Hematopoietic multipotent progenitor cell treated with erythropoietin and hydrocortisone succinate and interleukin-3 and kit ligand, for 4 days (in vitro differentiated cells): ENCODE measurements at regions not wholly inside any gene's neighbourhood (a gene's known extent, or its start where the extent isn't known, plus 50 kb on each side); places are given as distances from the start of the nearest gene placed in this dataset.
"Not testable (repeated sequence)": the region's sequence is repeated elsewhere in the genome, so short reads cannot be mapped to it uniquely, and the experiment has no call there.

ENCODE experiments used
- DNase-seq: peaks from one replicate; pipeline ENCODE4 v3.0.0-alpha.2; 2015

DNA sequence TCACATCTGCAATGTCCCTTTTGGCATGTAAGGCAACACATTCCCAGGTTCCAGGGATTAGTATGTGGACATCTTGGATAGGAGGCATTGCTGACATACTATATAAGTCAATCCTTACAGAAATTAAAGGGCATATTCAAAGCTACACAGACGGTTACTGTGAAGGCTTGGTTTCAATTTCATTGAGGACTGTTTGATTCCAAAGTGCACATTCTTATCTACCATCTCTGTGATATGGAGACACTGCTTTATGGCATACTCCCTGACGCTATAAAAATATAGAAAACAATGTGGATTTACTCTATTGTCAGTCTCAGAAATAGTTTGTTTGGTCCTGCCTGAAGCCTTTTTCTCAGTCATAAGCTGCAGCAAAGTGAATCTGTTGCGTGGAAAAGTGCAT, 1486.7 kb downstream of the FAM181B start:
- no peak for DNase-seq

DNA sequence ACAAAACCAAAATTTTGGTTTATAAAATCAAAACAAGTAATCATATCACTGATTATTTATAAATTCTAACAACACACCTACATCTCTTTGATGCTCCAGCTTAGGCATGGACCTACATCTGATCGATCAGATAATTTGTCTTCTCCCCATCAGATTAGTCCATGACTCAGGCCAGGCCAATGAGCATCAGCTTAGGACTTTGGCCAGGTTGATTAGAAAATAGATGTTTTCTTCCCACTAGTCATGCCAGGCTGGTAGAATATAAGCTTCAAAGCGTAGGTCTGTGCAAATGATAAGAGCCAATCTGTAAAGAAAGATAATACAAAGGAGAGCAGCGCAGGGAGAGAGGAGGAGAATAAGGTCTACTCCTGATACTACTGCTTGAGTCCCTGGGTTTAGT, 1487.9 kb downstream of the FAM181B start:
- DNase-seq = no peak

DNA sequence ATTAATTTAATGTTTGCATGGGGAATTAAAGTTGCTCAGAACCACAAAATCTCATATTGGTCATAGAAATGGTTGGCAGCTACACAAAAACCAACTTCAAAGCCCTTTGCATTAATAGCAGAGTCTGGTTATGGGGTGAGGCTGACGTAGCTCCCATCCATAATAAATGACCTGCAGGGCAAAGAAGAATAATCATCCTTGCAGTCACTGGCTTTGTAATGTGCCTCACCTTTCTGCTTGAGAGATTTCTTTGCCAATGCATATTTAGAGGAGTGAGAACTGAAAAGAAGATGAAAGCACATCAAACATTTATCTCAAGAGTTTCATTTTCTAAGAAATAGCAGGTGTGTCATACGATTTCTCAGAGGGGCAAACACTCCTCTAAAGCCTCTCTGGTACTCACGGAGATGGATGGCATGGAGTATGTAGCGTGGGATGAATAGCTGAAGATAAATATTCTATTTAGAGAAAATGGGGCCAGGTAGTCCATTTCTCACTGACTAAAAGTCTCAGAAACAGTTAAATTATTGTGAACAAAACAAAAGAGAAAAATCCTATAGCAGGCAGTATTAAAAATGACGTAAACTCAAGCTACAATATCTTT, 1491.9 kb downstream of the FAM181B start:
- no peak for DNase-seq

DNA sequence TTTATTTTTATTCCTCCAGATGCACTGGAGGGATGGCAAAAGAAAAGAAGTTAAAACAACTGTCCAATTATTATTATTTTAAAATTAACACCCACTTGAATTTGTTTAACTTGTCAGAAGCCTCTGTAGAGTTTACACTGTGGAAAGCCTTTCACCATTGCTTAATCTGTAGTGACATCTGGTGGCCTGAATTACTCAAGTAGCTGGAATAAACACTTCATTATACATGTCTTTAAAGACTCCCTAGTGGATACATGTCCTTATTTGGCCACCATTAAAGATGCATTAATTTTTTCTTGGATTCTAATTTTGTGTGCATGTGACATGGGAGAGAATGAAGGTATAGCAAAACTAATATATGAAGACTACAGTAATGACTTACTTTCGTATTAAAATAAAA, 1496.5 kb downstream of the FAM181B start:
- DNase-seq = peak; percentile 71

DNA sequence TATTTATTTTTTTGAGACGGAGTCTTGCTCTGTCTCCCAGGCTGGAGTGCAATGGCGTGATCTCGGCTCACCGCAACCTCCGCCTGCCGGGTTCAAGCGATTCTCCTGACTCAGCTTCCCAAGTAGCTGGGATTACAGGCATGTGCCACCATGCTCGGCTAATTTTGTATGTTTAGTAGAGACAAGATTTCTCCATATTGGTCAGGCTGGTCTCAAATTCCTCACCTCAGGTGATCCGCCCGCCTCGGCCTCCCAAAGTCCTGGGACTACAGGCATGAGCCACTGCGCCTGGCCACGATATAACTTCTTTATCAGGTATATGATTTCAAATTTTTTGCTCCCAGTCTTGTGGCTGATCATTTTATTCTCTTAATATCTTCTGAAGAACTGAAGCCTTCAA, 1506.3 kb downstream of the FAM181B start:
- DNase-seq = not testable (repeated sequence)

GRCh38 chr11:81224396-81224795, 1509.3 kb downstream of the FAM181B start:
- no peak for DNase-seq

DNA sequence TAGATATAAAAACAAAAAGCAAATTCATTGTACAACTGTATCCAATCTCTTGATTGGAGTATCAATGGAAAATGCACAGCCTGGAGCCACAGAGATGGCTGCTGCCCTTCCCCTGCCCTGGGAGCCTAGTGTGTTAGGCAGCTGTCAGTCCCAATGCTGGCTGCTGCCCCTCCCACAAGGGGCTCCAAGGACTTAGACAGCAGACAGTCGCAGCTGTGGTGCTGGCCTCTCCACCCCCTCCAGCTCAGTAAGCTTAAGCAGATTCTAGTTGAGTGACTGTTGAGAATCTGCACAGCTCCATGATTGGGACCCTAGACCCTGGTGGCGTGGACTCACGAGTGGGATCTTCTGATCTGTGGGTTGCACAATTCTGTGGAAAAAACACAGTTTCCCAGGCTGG, 1511.2 kb downstream of the FAM181B start:
- DNase-seq = no peak

GRCh38 chr11:81220146-81220895, 1513.3 kb downstream of the FAM181B start:
- DNase-seq = no peak

DNA sequence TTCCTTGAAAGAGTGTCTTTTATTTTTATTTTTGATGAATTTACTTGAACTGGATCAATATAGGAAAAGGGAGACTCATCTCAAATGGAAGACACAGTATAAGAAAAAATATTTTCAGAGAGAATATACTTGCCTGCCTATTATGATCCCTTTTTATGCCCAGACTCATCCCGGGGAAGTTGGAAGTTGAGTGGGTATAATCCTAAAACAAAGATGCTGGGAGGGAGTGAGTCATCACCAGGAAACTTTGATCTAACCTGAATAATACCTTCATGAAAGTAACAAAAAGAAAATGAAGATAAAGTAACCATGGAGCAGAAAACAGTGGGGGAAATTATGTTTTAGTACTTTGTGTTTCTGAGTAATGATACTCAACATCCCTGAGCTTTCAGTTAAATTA, 1514.0 kb downstream of the FAM181B start:
- no peak for DNase-seq

DNA sequence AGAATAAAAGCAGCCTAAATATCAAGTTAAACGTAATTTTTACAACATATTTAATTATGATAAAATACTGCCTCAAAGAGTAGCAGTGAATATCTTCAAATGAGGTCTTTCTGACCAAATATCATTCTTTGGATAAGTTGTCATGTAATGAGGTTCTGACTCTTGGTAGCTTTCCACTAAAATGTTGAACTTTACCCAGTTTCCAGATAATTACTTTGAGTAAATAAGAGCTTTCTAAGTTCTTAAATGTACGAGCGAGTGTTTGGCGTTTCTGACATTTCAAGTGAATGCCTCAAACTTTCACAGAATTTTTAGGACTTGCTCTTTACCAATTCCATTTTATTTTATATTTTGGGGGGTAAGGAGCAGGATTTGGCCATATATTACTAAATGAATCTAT, 1515.2 kb downstream of the FAM181B start:
- no peak for DNase-seq

GRCh38 chr11:81211050-81211449, 1522.6 kb downstream of the FAM181B start:
- DNase-seq = no peak

DNA sequence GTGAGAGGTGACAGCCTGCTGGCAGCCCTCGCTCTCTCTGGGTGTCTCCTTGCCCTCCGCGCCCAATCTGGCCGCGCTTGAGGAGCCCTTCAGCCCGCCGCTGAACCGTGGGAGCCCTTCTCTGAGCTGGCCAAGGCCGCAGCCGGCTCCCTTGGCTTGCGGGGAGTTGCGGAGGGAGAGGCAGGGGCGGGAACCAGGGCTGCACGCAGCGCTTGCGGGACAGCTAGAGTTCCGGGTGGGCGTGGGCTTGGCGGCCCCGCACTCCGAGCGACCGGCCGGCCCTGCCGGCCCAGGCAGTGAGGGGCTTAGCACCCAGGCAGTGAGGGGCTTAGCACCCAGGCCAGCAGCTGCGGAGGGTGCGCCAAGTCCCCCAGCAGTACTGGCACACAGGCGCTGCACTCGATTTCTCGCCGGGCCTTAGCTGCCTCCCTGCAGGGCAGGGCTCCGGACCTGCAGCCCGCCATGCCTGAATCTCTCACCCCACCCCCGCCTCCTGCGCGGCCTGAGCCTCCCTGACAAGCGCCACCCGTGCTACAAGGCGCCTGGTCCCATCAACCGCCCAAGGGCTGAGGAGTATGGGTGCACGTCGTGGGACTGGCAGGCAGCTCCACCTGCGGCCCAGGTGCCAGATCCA, 1526.1 kb downstream of the FAM181B start:
- DNase-seq = no peak

GRCh38 chr11:81203876-81204275, 1529.8 kb downstream of the FAM181B start:
- DNase-seq = no peak

DNA sequence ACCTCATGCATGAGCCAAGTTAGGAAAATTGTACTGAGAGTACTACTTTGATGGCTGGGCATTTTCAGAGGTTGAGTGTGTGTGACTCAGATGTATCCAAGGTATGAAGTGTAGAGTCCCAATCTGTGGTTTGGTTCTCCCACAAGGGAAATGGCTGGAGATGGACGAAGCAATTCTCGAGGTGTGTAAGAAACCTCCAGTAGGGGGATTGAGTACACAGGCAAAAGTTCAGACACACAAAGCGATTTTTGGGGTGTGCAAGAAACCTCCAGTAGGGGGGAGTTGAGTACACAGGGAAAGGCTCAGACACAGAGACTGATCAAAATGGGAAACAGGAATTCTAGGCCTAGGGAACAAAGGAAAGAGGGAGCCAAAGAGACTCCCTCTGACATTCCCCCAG, 1536.3 kb downstream of the FAM181B start:
- no peak for DNase-seq

- no peak for DNase-seq
Measured at GRCh38 chr11:81192516-81192915, 1541.1 kb downstream of the FAM181B start.

- DNase-seq = no peak
Measured at GRCh38 chr11:81190546-81190945, 1543.1 kb downstream of the FAM181B start.

- not testable (repeated sequence) for DNase-seq
Measured at GRCh38 chr11:81187033-81187432, 1546.6 kb downstream of the FAM181B start.

GRCh38 chr11:81174646-81175330, 1558.9 kb downstream of the FAM181B start:
- DNase-seq = no peak

- peak; percentile 2 for DNase-seq
Measured at GRCh38 chr11:81165164-81165563, 1568.5 kb downstream of the FAM181B start.

- DNase-seq = no peak
Measured at GRCh38 chr11:81159900-81160299, 1573.8 kb downstream of the FAM181B start.

- no peak for DNase-seq
Measured at GRCh38 chr11:81135570-81135969, 1598.1 kb downstream of the FAM181B start.

- no peak for DNase-seq
Measured at GRCh38 chr11:81129618-81130017, 1604.0 kb downstream of the FAM181B start.

- no peak for DNase-seq
Measured at GRCh38 chr11:81112718-81113117, 1620.9 kb downstream of the FAM181B start.

DNA sequence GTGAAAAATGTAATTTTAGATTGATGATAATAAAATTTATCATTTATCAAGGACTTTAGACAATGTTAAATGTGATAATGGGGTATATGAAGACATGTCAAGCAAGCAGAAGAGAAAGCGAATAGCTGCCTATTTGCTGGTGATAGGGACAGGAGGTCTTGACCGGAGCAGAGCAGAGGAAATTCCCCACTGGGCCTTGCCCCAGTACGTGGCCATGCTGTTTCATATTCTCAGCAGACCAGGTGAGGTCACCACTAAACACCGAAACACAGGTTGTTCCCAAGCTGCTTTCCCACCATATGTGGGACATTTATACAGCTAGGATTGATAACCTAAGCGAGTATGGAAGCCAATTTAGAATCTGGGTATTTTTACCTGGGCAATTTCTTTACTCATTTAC, 1629.6 kb downstream of the FAM181B start:
- no peak for DNase-seq
